RCC 7860 (cell line): ENCODE measurements at regions not wholly inside any gene's neighbourhood (a gene's known extent, or its start where the extent isn't known, plus 50 kb on each side); places are given as distances from the start of the nearest gene placed in this dataset.
"Not testable (repeated sequence)": the region's sequence is repeated elsewhere in the genome, so short reads cannot be mapped to it uniquely, and the experiment has no call there.

Source experiments
- DNase-seq: peaks from one replicate; pipeline ENCODE4 v3.0.0-alpha.2; 2015; ENCODE audit warnings: low spot score
- FAIRE-seq: peaks from 2 replicates; lab custom pipeline; 2012; peaks lifted over from hg19 to GRCh38; lab: Jason Lieb, UNC

GRCh38 chr16:59826767-59827166, 1092.7 kb upstream of the GOT2 start:
- no peak for FAIRE-seq
- DNase-seq = no peak

- DNase-seq, FAIRE-seq: not testable (repeated sequence)
These were observed 1075.4 kb upstream of the GOT2 start for GRCh38 chr16:59809488-59809887.

- no peak for DNase-seq
- no peak for FAIRE-seq
These were observed 1049.1 kb upstream of the GOT2 start for GRCh38 chr16:59783191-59783590.

- DNase-seq (no peak), FAIRE-seq (no peak)
These were observed 1039.2 kb upstream of the GOT2 start for GRCh38 chr16:59773330-59773729.

GRCh38 chr16:59759296-59759695, 1025.2 kb upstream of the GOT2 start:
- DNase-seq = no peak
- no peak for FAIRE-seq

- DNase-seq (no peak), FAIRE-seq (no peak)
These were observed 1024.7 kb upstream of the GOT2 start for GRCh38 chr16:59758848-59759247.

GRCh38 chr16:59754854-59755253, 1020.7 kb upstream of the GOT2 start:
- DNase-seq (no peak), FAIRE-seq (no peak)

GRCh38 chr16:59749662-59750336, 1015.7 kb upstream of the GOT2 start:
- FAIRE-seq (no peak), DNase-seq (no peak)

- DNase-seq (no peak), FAIRE-seq (no peak)
These were observed 1014.4 kb upstream of the GOT2 start for GRCh38 chr16:59748531-59748930.

GRCh38 chr16:59743504-59743903, 1009.4 kb upstream of the GOT2 start:
- FAIRE-seq = no peak

GRCh38 chr16:59740858-59741257, 1006.7 kb upstream of the GOT2 start:
- DNase-seq = no peak
- FAIRE-seq = no peak

More at GRCh38 chr16:59743504-59743903, 1009.4 kb upstream of the GOT2 start:
- no peak for DNase-seq

- FAIRE-seq (no peak), DNase-seq (no peak)
These were observed 1003.2 kb upstream of the GOT2 start for GRCh38 chr16:59737274-59737673.

- FAIRE-seq = no peak
- DNase-seq = no peak
These were observed 999.2 kb upstream of the GOT2 start for GRCh38 chr16:59733321-59733720.

- DNase-seq (no peak), FAIRE-seq (no peak)
These were observed 995.5 kb upstream of the GOT2 start for GRCh38 chr16:59729613-59730012.

- no peak for DNase-seq
These were observed 985.0 kb upstream of the GOT2 start for GRCh38 chr16:59719121-59719520.

GRCh38 chr16:59707436-59708226, 973.5 kb upstream of the GOT2 start:
- FAIRE-seq (no peak), DNase-seq (no peak)

More at GRCh38 chr16:59719121-59719520, 985.0 kb upstream of the GOT2 start:
- no peak for FAIRE-seq

- FAIRE-seq (no peak), DNase-seq (no peak)
These were observed 968.1 kb upstream of the GOT2 start for GRCh38 chr16:59701963-59702930.

GRCh38 chr16:59699786-59700185, 965.7 kb upstream of the GOT2 start:
- DNase-seq (no peak), FAIRE-seq (no peak)

GRCh38 chr16:59698346-59699020, 964.4 kb upstream of the GOT2 start:
- DNase-seq (no peak), FAIRE-seq (no peak)

- FAIRE-seq (no peak), DNase-seq (no peak)
These were observed 963.6 kb upstream of the GOT2 start for GRCh38 chr16:59697761-59698160.

- FAIRE-seq = no peak
These were observed 963.1 kb upstream of the GOT2 start for GRCh38 chr16:59697236-59697635.

More at GRCh38 chr16:59697236-59697635, 963.1 kb upstream of the GOT2 start:
- DNase-seq = no peak
